H9 (cell line): ENCODE measurements at regions not wholly inside any gene's neighbourhood (a gene's known extent, or its start where the extent isn't known, plus 50 kb on each side); places are given as distances from the start of the nearest gene placed in this dataset.

Source experiments
- DNase-seq: peaks from one replicate; pipeline ENCODE4 v3.0.0-alpha.2; 2017
- H2AFZ ChIP-seq: one replicate; pipeline ENCODE4 v1.6.1; 2013; ENCODE audit warnings: mild to moderate bottlenecking, low read length, control low read depth, moderate library complexity
- H2AK5ac ChIP-seq: 2 replicates; pipeline ENCODE4 v1.6.1; 2013; ENCODE audit warnings: low read length, control low read depth, mixed read lengths; ENCODE audit not compliant: insufficient read length
- H2BK120ac ChIP-seq: one replicate; pipeline ENCODE4 v1.6.1; 2013; ENCODE audit warnings: low read depth, mild to moderate bottlenecking, low read length, control low read depth, inconsistent platforms; ENCODE audit not compliant: poor library complexity, severe bottlenecking
- H2BK12ac ChIP-seq: 2 replicates; pipeline ENCODE4 v1.6.1; 2013; ENCODE audit warnings: low read length, control low read depth, mixed read lengths, low read depth; ENCODE audit not compliant: insufficient read length
- H2BK15ac ChIP-seq: 2 replicates; pipeline ENCODE4 v1.6.1; 2013; ENCODE audit warnings: low read depth, low read length, control low read depth
- H2BK20ac ChIP-seq: one replicate; pipeline ENCODE4 v1.6.1; 2013; ENCODE audit warnings: low read depth, mild to moderate bottlenecking, low read length, control low read depth, inconsistent platforms; ENCODE audit not compliant: poor library complexity, severe bottlenecking
- H2BK5ac ChIP-seq: 2 replicates; pipeline ENCODE4 v1.6.1; 2013; ENCODE audit warnings: low read length, control low read depth, mixed read lengths; ENCODE audit not compliant: insufficient read length
- H3K14ac ChIP-seq: 2 replicates; pipeline ENCODE4 v1.6.1; 2013; ENCODE audit warnings: low read length, control low read depth; ENCODE audit not compliant: insufficient read depth
- H3K18ac ChIP-seq: 2 replicates; pipeline ENCODE4 v1.6.1; 2013; ENCODE audit warnings: low read depth, mild to moderate bottlenecking, mixed read lengths, low read length, control low read depth; ENCODE audit not compliant: insufficient read length
- H3K23ac ChIP-seq: 2 replicates; pipeline ENCODE4 v1.6.1; 2013; ENCODE audit warnings: low read length, control low read depth, mixed read lengths, low read depth; ENCODE audit not compliant: insufficient read length
- H3K23me2 ChIP-seq: 2 replicates; pipeline ENCODE4 v1.6.1; 2013; ENCODE audit warnings: low read depth, mild to moderate bottlenecking, mixed read lengths, low read length, control low read depth; ENCODE audit not compliant: insufficient read length, poor library complexity, severe bottlenecking
- H3K27ac ChIP-seq: 2 replicates; pipeline ENCODE4 v1.5.1; 2013; ENCODE audit warnings: low read length, control low read depth, mixed read lengths, low read depth; ENCODE audit not compliant: insufficient read length
- H3K27me3 ChIP-seq: 2 replicates; pipeline ENCODE4 v1.6.1; 2013; ENCODE audit warnings: low read length, control low read depth, inconsistent platforms; ENCODE audit not compliant: insufficient read depth
- H3K4ac ChIP-seq: 2 replicates; pipeline ENCODE4 v1.6.1; 2013; ENCODE audit warnings: low read depth, mild to moderate bottlenecking, control low read depth, inconsistent platforms, low read length, moderate library complexity
- H3K4me1 ChIP-seq: 2 replicates; pipeline ENCODE4 v1.6.1; 2013; ENCODE audit warnings: low read length, control low read depth, inconsistent platforms; ENCODE audit not compliant: insufficient read depth
- H3K4me2 ChIP-seq: 2 replicates; pipeline ENCODE4 v1.6.1; 2013; ENCODE audit warnings: low read length, control low read depth, mixed read lengths; ENCODE audit not compliant: insufficient read length, insufficient read depth
- H3K56ac ChIP-seq: 2 replicates; pipeline ENCODE4 v1.6.1; 2013; ENCODE audit warnings: low read depth, mild to moderate bottlenecking, mixed read lengths, low read length, control low read depth; ENCODE audit not compliant: insufficient read length
- H3K79me1 ChIP-seq: 2 replicates; pipeline ENCODE4 v1.6.1; 2013; ENCODE audit warnings: low read depth, mild to moderate bottlenecking, moderate library complexity, low read length, control low read depth, inconsistent platforms; ENCODE audit not compliant: insufficient read depth, poor library complexity, severe bottlenecking
- H3K79me2 ChIP-seq: 2 replicates; pipeline ENCODE4 v1.6.1; 2013; ENCODE audit warnings: low read length, control low read depth, inconsistent platforms; ENCODE audit not compliant: insufficient read depth
- H3K9ac ChIP-seq: 2 replicates; pipeline ENCODE4 v1.6.1; 2013; ENCODE audit warnings: low read length, control low read depth, mixed read lengths; ENCODE audit not compliant: insufficient read length; ENCODE audit errors: extremely low read depth
- H3K9me3 ChIP-seq: one replicate; pipeline ENCODE4 v1.6.1; 2013; ENCODE audit warnings: low read depth, low read length, inconsistent platforms; ENCODE audit not compliant: control insufficient read depth
- H3T11ph ChIP-seq: one replicate; pipeline ENCODE4 v1.6.1; 2013; ENCODE audit warnings: mild to moderate bottlenecking, low read length, control low read depth, inconsistent platforms
- H4K20me1 ChIP-seq: one replicate; pipeline ENCODE4 v1.6.1; 2013; ENCODE audit not compliant: control insufficient read depth, insufficient read length, insufficient read depth
- H4K5ac ChIP-seq: 2 replicates; pipeline ENCODE4 v1.6.1; 2013; ENCODE audit warnings: low read depth, mild to moderate bottlenecking, mixed read lengths, low read length, control low read depth; ENCODE audit not compliant: insufficient read length
- H4K8ac ChIP-seq: replicated peaks from 2 replicates; pipeline ENCODE4 v1.6.1; 2013; ENCODE audit warnings: low read length, control low read depth, mixed read lengths, low read depth; ENCODE audit not compliant: insufficient read length
- H4K91ac ChIP-seq: 2 replicates; pipeline ENCODE4 v1.6.1; 2013; ENCODE audit warnings: low read depth, mild to moderate bottlenecking, moderate library complexity, mixed read lengths, low read length, control low read depth; ENCODE audit not compliant: insufficient read length
- H3K27ac Mint-ChIP-seq, 3 experiments: 2 replicates in 2 of 3; 3 replicates in 1 of 3; pipeline ENCODE4 v1.8.0; 2020 to 2021; ENCODE audit warnings: mixed read lengths in 3 of 3, mild to moderate bottlenecking in 1 of 3, moderate library complexity in 1 of 3
- H3K27me3 Mint-ChIP-seq: 2 replicates; pipeline ENCODE4 v1.8.0; 2021; ENCODE audit warnings: low read depth, mild to moderate bottlenecking, moderate library complexity, mixed read lengths
- H3K36me3 Mint-ChIP-seq, 3 experiments: 2 replicates in 2 of 3; 3 replicates in 1 of 3; pipeline ENCODE4 v1.8.0; 2020 to 2021; ENCODE audit warnings: low read depth in 3 of 3, mixed read lengths in 3 of 3; ENCODE audit not compliant: insufficient read depth in 1 of 3
- H3K4me1 Mint-ChIP-seq, 2 experiments: 2 replicates each; pipeline ENCODE4 v1.8.0; 2020; ENCODE audit warnings: mixed read lengths in 2 of 2
- H3K4me3 Mint-ChIP-seq, 2 experiments: 2 replicates in 1 of 2; 3 replicates in 1 of 2; pipeline ENCODE4 v1.8.0; 2020 to 2021; ENCODE audit warnings: mild to moderate bottlenecking in 2 of 2, mixed read lengths in 2 of 2, moderate library complexity in 1 of 2
- H3K9me3 Mint-ChIP-seq, 2 experiments: 2 replicates in 1 of 2; 3 replicates in 1 of 2; pipeline ENCODE4 v1.8.0; 2020; ENCODE audit warnings: mild to moderate bottlenecking in 2 of 2, mixed read lengths in 2 of 2, moderate library complexity in 1 of 2
- WGBS: extraction: QIAGEN DNeasy Blood & Tissue Kit; methylation state at CpG from one replicate; pipeline ENCODE4 v1.1.7; 2013; ENCODE audit warnings: missing lambda C conversion rate, low lambda C conversion rate, mixed read lengths; ENCODE audit not compliant: insufficient read length; ENCODE audit errors: extremely low coverage; 5-methylcytosine and 5-hydroxymethylcytosine counted together
- TF ChIP-seq, protein P1 (sequence below): fragments of 200-600 bp; sonication (generic); conservative IDR thresholded peaks from 3 replicates; pipeline ENCODE4 v1.8.0; 2021; ENCODE audit warnings: antibody characterized with exemption, mild to moderate bottlenecking

- no peak overlapping the region for H3K18ac ChIP-seq
- H4K91ac ChIP-seq, result no peak overlapping the region
- H3K4me1 ChIP-seq, result no peaks in the 10 kb centered on the region
- H3K36me3 Mint-ChIP-seq, result no peaks in the 10 kb centered on the region
- no peaks in the 10 kb centered on the region for H3K27me3 ChIP-seq
- H2BK12ac ChIP-seq, result no peak overlapping the region
- no peak overlapping the region for H3K4ac ChIP-seq
- no peak overlapping the region for H2BK5ac ChIP-seq
- peaks cover 0 to 8% of the 10 kb centered on the region in 2 experiments; a peak in 2 of 4 replicates for H3K4me1 Mint-ChIP-seq
- no CpG with 5 or more reads among the region's 9 CpGs for WGBS
- H3K27ac Mint-ChIP-seq, result no peak overlapping the region
- no peak overlapping the region for H2BK20ac ChIP-seq
- TF ChIP-seq, protein P1, sequence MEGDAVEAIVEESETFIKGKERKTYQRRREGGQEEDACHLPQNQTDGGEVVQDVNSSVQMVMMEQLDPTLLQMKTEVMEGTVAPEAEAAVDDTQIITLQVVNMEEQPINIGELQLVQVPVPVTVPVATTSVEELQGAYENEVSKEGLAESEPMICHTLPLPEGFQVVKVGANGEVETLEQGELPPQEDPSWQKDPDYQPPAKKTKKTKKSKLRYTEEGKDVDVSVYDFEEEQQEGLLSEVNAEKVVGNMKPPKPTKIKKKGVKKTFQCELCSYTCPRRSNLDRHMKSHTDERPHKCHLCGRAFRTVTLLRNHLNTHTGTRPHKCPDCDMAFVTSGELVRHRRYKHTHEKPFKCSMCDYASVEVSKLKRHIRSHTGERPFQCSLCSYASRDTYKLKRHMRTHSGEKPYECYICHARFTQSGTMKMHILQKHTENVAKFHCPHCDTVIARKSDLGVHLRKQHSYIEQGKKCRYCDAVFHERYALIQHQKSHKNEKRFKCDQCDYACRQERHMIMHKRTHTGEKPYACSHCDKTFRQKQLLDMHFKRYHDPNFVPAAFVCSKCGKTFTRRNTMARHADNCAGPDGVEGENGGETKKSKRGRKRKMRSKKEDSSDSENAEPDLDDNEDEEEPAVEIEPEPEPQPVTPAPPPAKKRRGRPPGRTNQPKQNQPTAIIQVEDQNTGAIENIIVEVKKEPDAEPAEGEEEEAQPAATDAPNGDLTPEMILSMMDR, result no peak
- no peak overlapping the region for H3K9ac ChIP-seq
- no peaks in the 10 kb centered on the region for H3K9me3 ChIP-seq
- H2AK5ac ChIP-seq, result no peak overlapping the region
- no peak for DNase-seq
- H3K4me2 ChIP-seq, result no peak overlapping the region
- no peaks in the 10 kb centered on the region for H3K79me1 ChIP-seq
- no peaks in the 10 kb centered on the region for H4K20me1 ChIP-seq
- H3K27me3 Mint-ChIP-seq, result no peaks in the 10 kb centered on the region; the same call in 1 of the 2 replicates
- H3K23ac ChIP-seq, result no peak overlapping the region
- no peak overlapping the region for H4K5ac ChIP-seq
- H3K27ac ChIP-seq, result no peak overlapping the region
- H2AFZ ChIP-seq, result no peak overlapping the region
- no peak overlapping the region for H3T11ph ChIP-seq
- H3K56ac ChIP-seq, result no peak overlapping the region
- no peaks in the 10 kb centered on the region for H3K9me3 Mint-ChIP-seq
- H4K8ac ChIP-seq, result no peak overlapping the region
- no peak overlapping the region for H3K4me3 Mint-ChIP-seq
- no peaks in the 10 kb centered on the region for H3K79me2 ChIP-seq
- H3K14ac ChIP-seq, result no peak overlapping the region
- H2BK120ac ChIP-seq, result no peak overlapping the region
- H2BK15ac ChIP-seq, result no peak overlapping the region
- H3K23me2 ChIP-seq, result no peaks in the 10 kb centered on the region
Observed at GRCh38 chr17:72527789-72528188, 407.0 kb downstream of the SOX9 start.
